A549 (cell line): ENCODE measurements at regions not wholly inside any gene's neighbourhood (a gene's known extent, or its start where the extent isn't known, plus 50 kb on each side); places are given as distances from the start of the nearest gene placed in this dataset.

ENCODE experiments used
- CBX8 ChIP-seq: fragments of 200-600 bp; sonication (generic); IDR thresholded peaks from 2 replicates; pipeline ENCODE4 v1.6.1; 2016
- CHD2 ChIP-seq: fragments of 150-350 bp; IDR thresholded peaks from 2 replicates; pipeline ENCODE4 v1.6.1; 2014; ENCODE audit warnings: low read length; ENCODE audit not compliant: partially characterized antibody
- CTCF ChIP-seq: fragments of >200 bp; sonication (Bioruptor Twin); formaldehyde crosslinking; IDR thresholded peaks from 3 replicates; pipeline ENCODE4 v1.5.1; 2016
- FOXS1 ChIP-seq: fragments of 250-450 bp; sonication (Bioruptor Pico); IDR thresholded peaks from 2 replicates; pipeline ENCODE4 v1.5.0; 2020; ENCODE audit warnings: mild to moderate bottlenecking, moderate library complexity
- HDAC2 ChIP-seq: fragments of 200-600 bp; sonication (generic); IDR thresholded peaks from 2 replicates; pipeline ENCODE4 v1.6.1; 2016
- JUNB ChIP-seq: fragments of >200 bp; sonication (Bioruptor Twin); formaldehyde crosslinking; IDR thresholded peaks from 2 replicates; pipeline ENCODE4 v1.6.1; 2016
- MAX ChIP-seq: IDR thresholded peaks from 2 replicates; pipeline ENCODE4 v1.6.1; 2012
- POLR2A ChIP-seq: IDR thresholded peaks from 2 replicates; pipeline ENCODE4 v1.6.1; 2012; ENCODE audit warnings: mild to moderate bottlenecking, low read length
- RAD21 ChIP-seq, 2 experiments: fragments of >200 bp in 1 of 2; sonication (Bioruptor Twin) in 1 of 2; formaldehyde crosslinking in 1 of 2; IDR thresholded peaks in 1 of 2; conservative IDR thresholded peaks in 1 of 2; 2 replicates in 1 of 2; 3 replicates in 1 of 2; pipeline ENCODE4 v1.6.1; 2012 to 2018; ENCODE audit warnings: inconsistent platforms in 1 of 2
- REST ChIP-seq: fragments of 200-600 bp; sonication (generic); IDR thresholded peaks from 2 replicates; pipeline ENCODE4 v1.6.1; 2016; ENCODE audit warnings: antibody characterized with exemption, mild to moderate bottlenecking, moderate library complexity
- SMC3 ChIP-seq: fragments of >200 bp; sonication (Bioruptor Twin); formaldehyde crosslinking; IDR thresholded peaks from 3 replicates; pipeline ENCODE4 v1.6.1; 2018; ENCODE audit warnings: inconsistent platforms
- ZSCAN20 ChIP-seq: fragments of 250-450 bp; sonication (Bioruptor Pico); IDR thresholded peaks from 2 replicates; pipeline ENCODE4 v1.8.0; 2022; ENCODE audit warnings: mild to moderate bottlenecking, moderate library complexity

- TF ChIP-seq SMC3 (no peak), CTCF (no peak), CHD2 (no peak), CBX8 (no peak), FOXS1 (CRISPR knock-in tag) (no peak), MAX (no peak), POLR2A (no peak), RAD21 (conservative IDR thresholded peaks at IDR 0.05 in 1 of 2, IDR thresholded peaks at IDR 0.05 in 1 of 2) (no peak), REST (no peak), HDAC2 (no peak), ZSCAN20 (CRISPR knock-in tag) (no peak), JUNB (no peak)
Observed at GRCh38 chr6:21496196-21496595, 97.4 kb upstream of the SOX4 start.
